Mesenchymal stem cell (in vitro differentiated cells and primary cell): ENCODE measurements at regions not wholly inside any gene's neighbourhood (a gene's known extent, or its start where the extent isn't known, plus 50 kb on each side); places are given as distances from the start of the nearest gene placed in this dataset.
"Not testable (repeated sequence)": the region's sequence is repeated elsewhere in the genome, so short reads cannot be mapped to it uniquely, and the experiment has no call there.

ENCODE experiments used
- DNase-seq: peaks from one replicate; pipeline ENCODE4 v3.0.0-alpha.2; 2013
- H2AFZ ChIP-seq: one replicate; pipeline ENCODE4 v1.6.1; 2013; ENCODE audit warnings: low read depth, mild to moderate bottlenecking, control low read depth, inconsistent platforms, low read length, moderate library complexity
- H2AK5ac ChIP-seq: 2 replicates; pipeline ENCODE4 v1.6.1; 2013; ENCODE audit warnings: low read length, moderate library complexity, mild to moderate bottlenecking, inconsistent platforms; ENCODE audit not compliant: severe bottlenecking
- H2BK120ac ChIP-seq: one replicate; pipeline ENCODE4 v1.6.1; 2013; ENCODE audit warnings: low read depth, mild to moderate bottlenecking, inconsistent platforms, low read length, moderate library complexity
- H2BK12ac ChIP-seq, 2 experiments: one replicate each; pipeline ENCODE4 v1.6.1; 2013; ENCODE audit warnings: inconsistent platforms in 2 of 2, low read length in 2 of 2, mild to moderate bottlenecking in 2 of 2, moderate library complexity in 2 of 2, control low read depth in 1 of 2
- H2BK15ac ChIP-seq: one replicate; pipeline ENCODE4 v1.6.1; 2013; ENCODE audit warnings: mild to moderate bottlenecking, low read depth, inconsistent platforms; ENCODE audit not compliant: poor library complexity, severe bottlenecking
- H2BK5ac ChIP-seq: 2 replicates; pipeline ENCODE4 v1.6.1; 2013; ENCODE audit warnings: low read depth, mild to moderate bottlenecking, low read length, control low read depth, inconsistent platforms; ENCODE audit not compliant: poor library complexity, severe bottlenecking
- H3K14ac ChIP-seq, 2 experiments: one replicate each; pipeline ENCODE4 v1.6.1; 2013; ENCODE audit warnings: inconsistent platforms in 2 of 2, low read length in 2 of 2, control low read depth in 1 of 2, mild to moderate bottlenecking in 1 of 2, moderate library complexity in 1 of 2
- H3K18ac ChIP-seq, 2 experiments: one replicate each; pipeline ENCODE4 v1.6.1; 2013; ENCODE audit warnings: inconsistent platforms in 2 of 2, low read length in 2 of 2, control low read depth in 1 of 2, low read depth in 1 of 2, mild to moderate bottlenecking in 1 of 2
- H3K23ac ChIP-seq, 2 experiments: one replicate each; pipeline ENCODE4 v1.6.1; 2013; ENCODE audit warnings: inconsistent platforms in 2 of 2, low read length in 2 of 2, mild to moderate bottlenecking in 2 of 2, moderate library complexity in 2 of 2, control low read depth in 1 of 2
- H3K27ac ChIP-seq: 2 replicates; pipeline ENCODE4 v1.5.1; 2013; ENCODE audit warnings: mild to moderate bottlenecking, moderate library complexity, low read length, control low read depth, inconsistent platforms; ENCODE audit not compliant: poor library complexity, severe bottlenecking
- H3K27me3 ChIP-seq, 2 experiments: 2 replicates each; pipeline versions ENCODE4 v1.6.1 to v1.7.0; 2013; ENCODE audit warnings: low read length in 2 of 2, mild to moderate bottlenecking in 2 of 2, moderate library complexity in 2 of 2, control low read depth in 1 of 2, inconsistent platforms in 1 of 2; ENCODE audit not compliant: control insufficient read depth in 1 of 2, insufficient read depth in 1 of 2
- H3K36me3 ChIP-seq, 2 experiments: 2 replicates each; pipeline versions ENCODE4 v1.6.1 to v1.7.0; 2013; ENCODE audit warnings: low read length in 2 of 2, control low read depth in 1 of 2, inconsistent platforms in 1 of 2, low read depth in 1 of 2, mild to moderate bottlenecking in 1 of 2; ENCODE audit not compliant: insufficient read depth in 2 of 2, control insufficient read depth in 1 of 2
- H3K4ac ChIP-seq, 2 experiments: one replicate each; pipeline ENCODE4 v1.6.1; 2013; ENCODE audit warnings: inconsistent platforms in 2 of 2, low read length in 2 of 2, mild to moderate bottlenecking in 2 of 2, moderate library complexity in 2 of 2, control low read depth in 1 of 2, low read depth in 1 of 2
- H3K4me1 ChIP-seq: 2 replicates; pipeline ENCODE4 v1.6.1; 2013; ENCODE audit warnings: low read depth, low read length, control low read depth; ENCODE audit not compliant: control insufficient read depth, insufficient read depth
- H3K4me2 ChIP-seq: 2 replicates; pipeline ENCODE4 v1.6.1; 2013; ENCODE audit warnings: low read length, mild to moderate bottlenecking, inconsistent platforms; ENCODE audit not compliant: poor library complexity, severe bottlenecking
- H3K4me3 ChIP-seq, 2 experiments: 2 replicates each; pipeline versions ENCODE4 v1.5.1 to v1.7.0; 2013; ENCODE audit warnings: low read length in 2 of 2, mild to moderate bottlenecking in 2 of 2, control low read depth in 1 of 2, low read depth in 1 of 2; ENCODE audit not compliant: insufficient read depth in 1 of 2
- H3K79me1 ChIP-seq: replicated peaks from 2 replicates; pipeline ENCODE4 v1.6.1; 2013; ENCODE audit warnings: mild to moderate bottlenecking, control low read depth, low read length, inconsistent platforms; ENCODE audit not compliant: poor library complexity, severe bottlenecking
- H3K9ac ChIP-seq: 2 replicates; pipeline ENCODE4 v1.7.0; 2013; ENCODE audit warnings: mild to moderate bottlenecking, low read length, moderate library complexity
- H3K9me3 ChIP-seq: 2 replicates; pipeline ENCODE4 v1.7.0; 2013; ENCODE audit warnings: mild to moderate bottlenecking, low read length; ENCODE audit not compliant: control insufficient read depth
- H4K8ac ChIP-seq: one replicate; pipeline ENCODE4 v1.6.1; 2013; ENCODE audit warnings: inconsistent platforms, mild to moderate bottlenecking, low read length, moderate library complexity
- H4K91ac ChIP-seq: one replicate; pipeline ENCODE4 v1.6.1; 2013; ENCODE audit warnings: mild to moderate bottlenecking, low read length, inconsistent platforms
- WGBS: methylation state at CpG from one replicate; pipeline ENCODE4 v1.1.7; 2013; ENCODE audit warnings: mixed read lengths; 5-methylcytosine and 5-hydroxymethylcytosine counted together

- 100% methylated on average over 5 of the region's 7 CpGs for WGBS
Measured at GRCh38 chr2:37722971-37723370, 51.5 kb upstream of the CDC42EP3 start.

GRCh38 chr2:37730037-37730818 is 58.8 kb upstream of the CDC42EP3 start:
- no peak overlapping the region for H3K23ac ChIP-seq
- WGBS: 83% methylated on average over 1 of the region's 1 CpG
- no peak overlapping the region for H2BK12ac ChIP-seq
- H2BK120ac ChIP-seq: no peak overlapping the region
- no peak overlapping the region for H3K27ac ChIP-seq
- H3K27me3 ChIP-seq: no peaks in the 10 kb centered on the region
- H2AK5ac ChIP-seq: no peak overlapping the region
- H3K4ac ChIP-seq: no peak overlapping the region
- H3K9me3 ChIP-seq: no peaks in the 10 kb centered on the region
- no peak overlapping the region for H3K18ac ChIP-seq
- no peak for DNase-seq
- H2AFZ ChIP-seq: no peak overlapping the region
- no peak overlapping the region for H3K4me3 ChIP-seq
- H3K36me3 ChIP-seq: no peaks in the 10 kb centered on the region
- peaks cover 4% of the 10 kb centered on the region for H3K4me1 ChIP-seq
- no peak overlapping the region for H4K8ac ChIP-seq
- H3K4me2 ChIP-seq: no peak overlapping the region
- no peak overlapping the region for H3K9ac ChIP-seq
- H2BK15ac ChIP-seq: no peak overlapping the region
- no peak overlapping the region for H4K91ac ChIP-seq
- no peaks in the 10 kb centered on the region for H3K79me1 ChIP-seq
- no peak overlapping the region for H2BK5ac ChIP-seq
- H3K14ac ChIP-seq: no peak overlapping the region

More at GRCh38 chr2:37722971-37723370, 51.5 kb upstream of the CDC42EP3 start:
- H4K8ac ChIP-seq, H4K91ac ChIP-seq, H3K9me3 ChIP-seq, H3K79me1 ChIP-seq, H3K14ac ChIP-seq, H3K4me2 ChIP-seq, H3K23ac ChIP-seq, H3K9ac ChIP-seq, DNase-seq, H3K27ac ChIP-seq, H2BK5ac ChIP-seq, H2BK120ac ChIP-seq, H2AK5ac ChIP-seq, H3K4me1 ChIP-seq, H3K36me3 ChIP-seq, H3K18ac ChIP-seq, H2AFZ ChIP-seq, H3K27me3 ChIP-seq, H2BK15ac ChIP-seq, H3K4ac ChIP-seq, H2BK12ac ChIP-seq, H3K4me3 ChIP-seq: not testable (repeated sequence)

DNA sequence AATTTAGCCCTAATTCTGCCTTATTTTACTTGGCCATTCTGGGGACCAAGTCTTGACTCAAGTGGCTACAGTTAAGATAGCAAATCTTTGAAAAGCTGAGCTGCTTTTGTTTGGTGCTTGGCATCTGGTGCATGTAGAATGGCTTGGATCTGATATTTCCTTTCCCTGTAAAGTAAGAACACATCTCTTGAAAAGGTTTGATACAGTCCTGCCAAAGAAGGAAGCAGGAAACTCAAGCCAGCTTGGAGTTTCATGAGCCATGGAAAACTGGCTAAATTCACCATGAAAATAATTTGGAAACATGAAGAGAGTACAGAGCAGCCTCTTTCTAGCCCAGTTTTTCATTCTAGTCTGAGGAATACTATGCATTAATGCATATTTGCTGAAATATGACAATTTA is 61.0 kb upstream of the CDC42EP3 start:
- H2BK15ac ChIP-seq, H2BK5ac ChIP-seq, H3K79me1 ChIP-seq, H3K4ac ChIP-seq, H4K91ac ChIP-seq, H2BK120ac ChIP-seq, H3K14ac ChIP-seq, H3K9ac ChIP-seq, H3K18ac ChIP-seq, H3K36me3 ChIP-seq, H3K4me3 ChIP-seq, H3K4me1 ChIP-seq, H2AK5ac ChIP-seq, H3K27me3 ChIP-seq, H3K4me2 ChIP-seq, H4K8ac ChIP-seq, H2AFZ ChIP-seq, H3K27ac ChIP-seq, H2BK12ac ChIP-seq, H3K9me3 ChIP-seq, DNase-seq, H3K23ac ChIP-seq: not testable (repeated sequence)

DNA sequence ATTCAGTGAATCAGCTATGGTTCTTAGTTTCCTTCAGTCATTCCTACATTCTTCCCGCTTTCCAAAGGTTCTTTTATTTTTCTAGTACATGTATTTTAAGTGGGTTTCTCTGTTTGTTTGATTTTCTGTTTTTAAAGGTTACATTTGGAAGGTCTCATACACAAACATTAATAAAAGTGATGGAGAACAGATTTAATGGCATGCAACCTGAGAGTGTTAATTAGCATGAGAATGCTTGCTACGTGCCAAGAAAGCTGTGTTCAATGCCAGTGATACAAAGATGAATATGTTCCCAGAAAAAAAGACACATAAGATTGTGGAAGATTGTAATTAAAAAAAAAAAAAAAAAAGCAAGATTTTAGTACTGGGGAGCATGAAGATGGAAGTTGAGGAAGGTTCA is 61.8 kb upstream of the CDC42EP3 start:
- Histone ChIP-seq H3K36me3 (no peaks in the 10 kb centered on the region), H2BK15ac (no peak overlapping the region), H3K27me3 (no peaks in the 10 kb centered on the region), H3K9me3 (no peaks in the 10 kb centered on the region), H2BK120ac (no peak overlapping the region), H3K14ac (no peak overlapping the region), H2BK12ac (no peak overlapping the region), H3K4me2 (no peak overlapping the region), H3K18ac (no peak overlapping the region), H3K4me3 (no peak overlapping the region), H3K79me1 (no peaks in the 10 kb centered on the region), H3K23ac (no peak overlapping the region), H3K4ac (no peak overlapping the region), H2AFZ (no peak overlapping the region), H3K4me1 (peaks cover 6% of the 10 kb centered on the region), H4K91ac (no peak overlapping the region), H3K27ac (no peak overlapping the region), H4K8ac (no peak overlapping the region), H3K9ac (no peak overlapping the region), H2AK5ac (no peak overlapping the region), H2BK5ac (no peak overlapping the region)
- DNase-seq: no peak
- WGBS: 81% methylated on average over 1 of the region's 2 CpGs
